ENCODE measurements at regions not wholly inside any gene's neighbourhood (a gene's known extent, or its start where the extent isn't known, plus 50 kb on each side); places are given as distances from the start of the nearest gene placed in this dataset.

DNA sequence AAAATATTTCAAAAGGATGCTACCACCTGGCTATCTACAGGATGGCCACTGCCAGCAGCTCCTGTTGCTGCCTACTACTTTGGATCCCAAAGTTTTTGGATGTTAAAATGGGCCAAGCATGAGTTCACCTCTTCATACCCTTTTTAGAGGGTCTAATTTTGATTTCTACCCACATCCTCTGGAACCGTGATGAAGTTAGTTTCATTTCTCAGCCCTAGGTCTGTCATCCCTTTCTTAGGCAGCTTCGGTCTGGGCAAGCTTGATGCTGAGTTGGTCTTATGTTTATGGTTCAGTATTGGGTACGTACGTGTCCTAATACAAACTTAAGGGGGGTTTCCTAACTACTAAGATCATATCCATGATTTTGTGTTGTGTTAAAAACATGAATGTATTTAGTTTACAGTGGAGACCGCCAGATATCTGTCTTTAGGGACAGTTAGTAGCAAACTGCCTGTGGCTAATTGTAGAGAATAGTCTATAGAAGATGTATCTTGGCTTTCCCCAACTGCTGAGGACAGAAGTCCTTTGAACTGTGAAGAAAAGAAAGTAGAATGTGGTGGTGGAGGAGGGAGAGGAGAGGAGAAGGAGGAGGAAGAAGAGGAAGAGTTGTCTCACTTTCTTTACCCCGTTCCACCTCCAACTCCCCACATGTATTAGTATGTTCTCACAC, 184.9 kb downstream of the UBE2E3 start:
- H3K18ac ChIP-seq (ENCODE audit: low read length), result no peak overlapping the region
- no CpG with 5 or more reads among the region's 6 CpGs for WGBS (ENCODE audit: extremely low coverage, insufficient coverage, insufficient read length)
- no peak overlapping the region for H2BK12ac ChIP-seq (ENCODE audit: low read length)
- no peaks in the 10 kb centered on the region for H3K79me2 ChIP-seq (ENCODE audit: control insufficient read depth, insufficient read depth, low read length, poor library complexity)
- no peak overlapping the region for H2BK5ac ChIP-seq (ENCODE audit: low read depth, low read length, poor library complexity)
- no peak overlapping the region for H2BK120ac ChIP-seq (ENCODE audit: insufficient read depth, low read length, poor library complexity)
- H2AFZ ChIP-seq (ENCODE audit: insufficient read depth, low read length, poor library complexity), result no peak overlapping the region
- H3K4ac ChIP-seq (ENCODE audit: low read depth, low read length), result no peak overlapping the region
- H3K79me1 ChIP-seq (ENCODE audit: low read length), result no peaks in the 10 kb centered on the region
- H3K4me2 ChIP-seq (ENCODE audit: low read length), result no peak overlapping the region
- H3K14ac ChIP-seq (ENCODE audit: low read length), result no peak overlapping the region
- no peak overlapping the region for H3K9ac ChIP-seq (ENCODE audit: low read length)
- no peak overlapping the region for H3K27ac ChIP-seq (ENCODE audit: low read depth, low read length)
- no peak overlapping the region for H4K8ac ChIP-seq (ENCODE audit: low read depth, low read length)
- no peaks in the 10 kb centered on the region for H3K9me3 ChIP-seq (ENCODE audit: insufficient read depth, low read depth, low read length)
- no peak overlapping the region for H4K12ac ChIP-seq (ENCODE audit: low read depth, low read length)
- H3K23ac ChIP-seq (ENCODE audit: low read length), result no peak overlapping the region
- H4K91ac ChIP-seq (ENCODE audit: low read depth, low read length), result no peak overlapping the region
- no peak overlapping the region for H3K4me3 ChIP-seq (ENCODE audit: low read depth, low read length)
- H3K4me1 ChIP-seq (ENCODE audit: control insufficient read depth in 1 of 2, insufficient read depth in 2 of 2, low read length in 2 of 2), result no peaks in the 10 kb centered on the region
- DNase-seq, result no peak
- no peak overlapping the region for H2AK5ac ChIP-seq (ENCODE audit: low read length)
- H3K27me3 ChIP-seq (ENCODE audit: insufficient read depth, low read length), result no peaks in the 10 kb centered on the region
- no peaks in the 10 kb centered on the region for H3K36me3 ChIP-seq (ENCODE audit: control insufficient read depth in 1 of 2, insufficient read depth in 2 of 2, low read length in 2 of 2)

DNA sequence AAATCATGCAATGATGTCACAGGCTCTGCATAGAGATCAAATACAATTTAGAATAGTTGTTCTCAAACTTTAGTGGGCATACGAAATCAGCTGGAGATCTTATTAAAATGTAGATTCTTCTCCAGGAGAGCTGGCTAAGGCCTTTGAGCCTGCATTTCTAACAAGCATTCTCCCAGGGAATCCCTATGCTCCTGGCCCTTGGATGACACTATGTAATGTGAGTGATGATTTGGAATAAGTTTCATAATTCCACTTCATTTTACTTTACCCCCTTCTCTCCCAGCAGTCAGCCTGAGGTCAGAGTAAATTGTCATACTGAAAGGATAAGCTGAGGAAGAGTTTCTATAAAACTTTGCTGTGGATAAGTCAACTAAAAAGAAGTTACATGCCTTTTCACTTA, 189.1 kb downstream of the UBE2E3 start:
- H3K14ac ChIP-seq (ENCODE audit: low read length), result no peak overlapping the region
- no peak overlapping the region for H3K4ac ChIP-seq (ENCODE audit: low read depth, low read length)
- no peaks in the 10 kb centered on the region for H3K4me1 ChIP-seq (ENCODE audit: control insufficient read depth in 1 of 2, insufficient read depth in 2 of 2, low read length in 2 of 2)
- no peak overlapping the region for H3K23ac ChIP-seq (ENCODE audit: low read length)
- H4K8ac ChIP-seq (ENCODE audit: low read depth, low read length), result no peak overlapping the region
- DNase-seq, result no peak
- no CpG with 5 or more reads among the region's 1 CpG for WGBS (ENCODE audit: extremely low coverage, insufficient coverage, insufficient read length)
- no peak overlapping the region for H3K27ac ChIP-seq (ENCODE audit: low read depth, low read length)
- no peak overlapping the region for H3K18ac ChIP-seq (ENCODE audit: low read length)
- peaks cover 2% of the 10 kb centered on the region for H3K9me3 ChIP-seq (ENCODE audit: insufficient read depth, low read depth, low read length)
- no peaks in the 10 kb centered on the region for H3K79me1 ChIP-seq (ENCODE audit: low read length)
- H2BK12ac ChIP-seq (ENCODE audit: low read length), result no peak overlapping the region
- H3K4me3 ChIP-seq (ENCODE audit: low read depth, low read length), result no peak overlapping the region
- H3K27me3 ChIP-seq (ENCODE audit: insufficient read depth, low read length), result no peaks in the 10 kb centered on the region
- no peaks in the 10 kb centered on the region for H3K79me2 ChIP-seq (ENCODE audit: control insufficient read depth, insufficient read depth, low read length, poor library complexity)
- no peak overlapping the region for H4K91ac ChIP-seq (ENCODE audit: low read depth, low read length)
- no peak overlapping the region for H3K4me2 ChIP-seq (ENCODE audit: low read length)
- no peak overlapping the region for H3K9ac ChIP-seq (ENCODE audit: low read length)
- no peak overlapping the region for H2BK120ac ChIP-seq (ENCODE audit: insufficient read depth, low read length, poor library complexity)
- no peak overlapping the region for H4K12ac ChIP-seq (ENCODE audit: low read depth, low read length)
- H3K36me3 ChIP-seq (ENCODE audit: control insufficient read depth in 1 of 2, insufficient read depth in 2 of 2, low read length in 2 of 2), result no peaks in the 10 kb centered on the region
- no peak overlapping the region for H2AFZ ChIP-seq (ENCODE audit: insufficient read depth, low read length, poor library complexity)
- H2AK5ac ChIP-seq (ENCODE audit: low read length), result no peak overlapping the region
- no peak overlapping the region for H2BK5ac ChIP-seq (ENCODE audit: low read depth, low read length, poor library complexity)

DNA sequence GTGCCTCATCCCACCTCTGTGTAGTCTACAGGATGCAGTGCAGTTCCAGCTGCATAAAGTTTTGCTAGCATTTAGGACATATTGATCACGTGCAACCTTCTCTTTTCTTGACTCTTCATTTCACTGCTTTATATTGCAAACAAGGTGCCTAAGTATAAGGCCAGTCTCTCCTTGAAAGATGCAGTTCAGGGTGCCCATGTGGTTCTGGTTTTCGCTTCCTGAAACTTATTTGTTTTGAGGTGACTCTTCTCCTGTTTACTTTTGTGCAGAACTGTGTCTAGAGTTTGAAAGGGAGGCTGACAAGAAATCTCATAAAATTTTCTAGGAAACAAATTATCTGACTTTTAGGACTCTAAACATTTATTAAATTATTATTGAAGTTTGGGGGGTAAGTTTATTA, 189.9 kb downstream of the UBE2E3 start:
- no peaks in the 10 kb centered on the region for H3K27me3 ChIP-seq (ENCODE audit: insufficient read depth, low read length)
- no peak overlapping the region for H3K14ac ChIP-seq (ENCODE audit: low read length)
- no peak overlapping the region for H4K8ac ChIP-seq (ENCODE audit: low read depth, low read length)
- no peak overlapping the region for H2BK5ac ChIP-seq (ENCODE audit: low read depth, low read length, poor library complexity)
- DNase-seq, result no peak
- no peak overlapping the region for H3K4ac ChIP-seq (ENCODE audit: low read depth, low read length)
- H3K79me2 ChIP-seq (ENCODE audit: control insufficient read depth, insufficient read depth, low read length, poor library complexity), result no peaks in the 10 kb centered on the region
- no peak overlapping the region for H2BK120ac ChIP-seq (ENCODE audit: insufficient read depth, low read length, poor library complexity)
- no peak overlapping the region for H4K12ac ChIP-seq (ENCODE audit: low read depth, low read length)
- H3K9ac ChIP-seq (ENCODE audit: low read length), result no peak overlapping the region
- H3K4me1 ChIP-seq (ENCODE audit: control insufficient read depth in 1 of 2, insufficient read depth in 2 of 2, low read length in 2 of 2), result no peaks in the 10 kb centered on the region
- no peak overlapping the region for H3K4me3 ChIP-seq (ENCODE audit: low read depth, low read length)
- no peak overlapping the region for H3K23ac ChIP-seq (ENCODE audit: low read length)
- no peak overlapping the region for H3K4me2 ChIP-seq (ENCODE audit: low read length)
- WGBS (ENCODE audit: extremely low coverage, insufficient coverage, insufficient read length), result no CpG with 5 or more reads among the region's 2 CpGs
- no peak overlapping the region for H3K18ac ChIP-seq (ENCODE audit: low read length)
- no peaks in the 10 kb centered on the region for H3K79me1 ChIP-seq (ENCODE audit: low read length)
- H2AFZ ChIP-seq (ENCODE audit: insufficient read depth, low read length, poor library complexity), result no peak overlapping the region
- H3K36me3 ChIP-seq (ENCODE audit: control insufficient read depth in 1 of 2, insufficient read depth in 2 of 2, low read length in 2 of 2), result no peaks in the 10 kb centered on the region
- no peak overlapping the region for H2AK5ac ChIP-seq (ENCODE audit: low read length)
- peaks cover 2% of the 10 kb centered on the region for H3K9me3 ChIP-seq (ENCODE audit: insufficient read depth, low read depth, low read length)
- H4K91ac ChIP-seq (ENCODE audit: low read depth, low read length), result no peak overlapping the region
- no peak overlapping the region for H2BK12ac ChIP-seq (ENCODE audit: low read length)
- H3K27ac ChIP-seq (ENCODE audit: low read depth, low read length), result no peak overlapping the region

DNA sequence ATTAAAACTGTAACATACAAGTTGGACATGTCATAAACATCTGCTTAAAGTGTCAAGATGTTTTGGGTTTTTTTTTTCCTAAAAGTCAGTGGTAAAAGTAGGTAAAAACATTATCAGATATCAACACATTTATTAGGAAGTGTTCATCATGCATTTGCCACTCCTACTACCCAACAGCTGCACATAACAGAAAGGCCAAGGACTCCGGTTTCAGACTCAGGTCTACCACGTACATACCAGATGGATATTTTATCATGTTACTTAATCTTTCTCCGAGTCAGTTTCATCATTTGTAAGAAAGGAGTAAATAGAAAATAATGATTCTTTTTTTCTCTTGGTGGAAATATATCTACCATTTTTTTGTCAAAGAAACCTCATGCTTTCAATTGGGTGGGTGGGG, 192.3 kb downstream of the UBE2E3 start:
- H3K79me2 ChIP-seq (ENCODE audit: control insufficient read depth, insufficient read depth, low read length, poor library complexity), result no peaks in the 10 kb centered on the region
- WGBS (ENCODE audit: extremely low coverage, insufficient coverage, insufficient read length), result no CpG with 5 or more reads among the region's 3 CpGs

More for the DNA sequence above, 192.3 kb downstream of the UBE2E3 start:
- Histone ChIP-seq H4K91ac (ENCODE audit: low read depth, low read length) (no peak overlapping the region), H2BK12ac (ENCODE audit: low read length) (no peak overlapping the region), H3K4me3 (ENCODE audit: low read depth, low read length) (no peak overlapping the region), H3K4ac (ENCODE audit: low read depth, low read length) (no peak overlapping the region), H3K23ac (ENCODE audit: low read length) (no peak overlapping the region), H3K4me1 (ENCODE audit: control insufficient read depth in 1 of 2, insufficient read depth in 2 of 2, low read length in 2 of 2) (no peaks in the 10 kb centered on the region), H3K9ac (ENCODE audit: low read length) (no peak overlapping the region), H3K9me3 (ENCODE audit: insufficient read depth, low read depth, low read length) (peaks cover 2% of the 10 kb centered on the region), H3K27me3 (ENCODE audit: insufficient read depth, low read length) (no peaks in the 10 kb centered on the region), H2BK5ac (ENCODE audit: low read depth, low read length, poor library complexity) (no peak overlapping the region), H3K36me3 (ENCODE audit: control insufficient read depth in 1 of 2, insufficient read depth in 2 of 2, low read length in 2 of 2) (no peaks in the 10 kb centered on the region), H4K8ac (ENCODE audit: low read depth, low read length) (no peak overlapping the region), H3K27ac (ENCODE audit: low read depth, low read length) (no peak overlapping the region), H3K79me1 (ENCODE audit: low read length) (no peaks in the 10 kb centered on the region), H3K4me2 (ENCODE audit: low read length) (no peak overlapping the region), H4K12ac (ENCODE audit: low read depth, low read length) (no peak overlapping the region), H3K18ac (ENCODE audit: low read length) (no peak overlapping the region), H3K14ac (ENCODE audit: low read length) (no peak overlapping the region), H2AK5ac (ENCODE audit: low read length) (no peak overlapping the region), H2BK120ac (ENCODE audit: insufficient read depth, low read length, poor library complexity) (no peak overlapping the region), H2AFZ (ENCODE audit: insufficient read depth, low read length, poor library complexity) (no peak overlapping the region)
- no peak for DNase-seq
